GM19239 (cell line): ENCODE measurements at regions not wholly inside any gene's neighbourhood (a gene's known extent, or its start where the extent isn't known, plus 50 kb on each side); places are given as distances from the start of the nearest gene placed in this dataset.

Experiments
- DNase-seq: peaks from one replicate; pipeline ENCODE4 v3.0.0; 2011; ENCODE audit warnings: low spot score; ENCODE audit not compliant: insufficient read length
- FAIRE-seq: peaks from 2 replicates; lab custom pipeline; 2011; peaks lifted over from hg19 to GRCh38; lab: Jason Lieb, UNC

GRCh38 chr20:21583486-21584168 is 69.8 kb upstream of the NKX2-2 start:
- DNase-seq (no peak), FAIRE-seq (no peak)

DNA sequence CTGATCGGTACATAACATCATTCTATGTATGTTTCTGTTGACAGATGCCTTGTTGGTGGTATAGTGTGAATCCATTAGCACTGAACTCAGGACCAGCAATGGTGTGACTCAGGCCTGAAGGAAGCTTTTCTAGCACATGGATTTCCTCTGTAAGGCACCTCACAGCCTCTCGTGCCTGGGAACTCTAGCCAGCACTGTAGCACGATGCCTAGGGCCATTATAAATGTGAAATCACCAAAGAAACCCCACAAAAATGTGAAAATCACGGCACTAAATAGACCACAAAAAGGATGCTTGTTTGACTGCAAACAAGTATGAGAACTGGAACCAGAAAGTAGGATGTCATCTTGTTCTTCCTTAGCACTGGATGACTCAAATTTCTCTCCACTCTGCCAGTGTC is 63.7 kb upstream of the NKX2-2 start:
- no peak for FAIRE-seq
- DNase-seq, result no peak

DNA sequence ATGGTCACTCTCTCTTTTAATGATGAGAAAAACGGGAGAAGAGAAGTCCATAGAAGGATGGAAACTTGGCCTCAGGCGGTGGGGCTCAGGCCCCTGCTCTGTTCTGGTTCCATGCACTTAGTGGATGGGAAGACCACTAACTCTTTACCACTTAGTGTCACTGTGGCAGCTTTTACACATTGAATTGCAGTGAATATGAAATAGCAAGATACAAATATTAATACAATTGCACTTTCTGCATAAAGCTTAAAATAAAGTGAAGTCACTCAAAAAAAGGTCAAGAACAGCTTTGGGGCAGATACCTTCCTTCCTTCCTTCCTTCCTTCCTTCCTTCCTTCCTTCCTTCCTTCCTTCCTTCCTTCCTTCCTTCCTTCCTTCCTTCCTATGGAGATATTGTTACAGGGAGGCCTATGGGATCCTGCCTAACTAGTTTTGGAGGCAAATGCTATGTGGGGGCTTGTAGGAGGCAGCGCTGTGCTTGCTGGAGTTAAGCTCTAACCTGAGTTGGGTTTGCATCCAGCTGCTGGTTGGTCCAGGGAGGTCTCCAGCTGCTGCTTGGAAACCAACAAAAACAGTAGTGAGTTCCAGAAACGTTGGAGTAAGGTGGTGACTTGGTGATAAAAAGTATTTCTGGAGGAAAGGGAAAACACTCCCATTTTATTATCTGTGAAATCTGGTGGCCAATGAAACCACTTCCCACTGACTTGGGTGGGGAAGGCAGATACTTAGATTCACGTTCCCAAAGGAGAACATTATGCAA is 62.3 kb upstream of the NKX2-2 start:
- no peak for DNase-seq
- no peak for FAIRE-seq

GRCh38 chr20:21575167-21575566 is 61.3 kb upstream of the NKX2-2 start:
- DNase-seq (no peak), FAIRE-seq (no peak)

DNA sequence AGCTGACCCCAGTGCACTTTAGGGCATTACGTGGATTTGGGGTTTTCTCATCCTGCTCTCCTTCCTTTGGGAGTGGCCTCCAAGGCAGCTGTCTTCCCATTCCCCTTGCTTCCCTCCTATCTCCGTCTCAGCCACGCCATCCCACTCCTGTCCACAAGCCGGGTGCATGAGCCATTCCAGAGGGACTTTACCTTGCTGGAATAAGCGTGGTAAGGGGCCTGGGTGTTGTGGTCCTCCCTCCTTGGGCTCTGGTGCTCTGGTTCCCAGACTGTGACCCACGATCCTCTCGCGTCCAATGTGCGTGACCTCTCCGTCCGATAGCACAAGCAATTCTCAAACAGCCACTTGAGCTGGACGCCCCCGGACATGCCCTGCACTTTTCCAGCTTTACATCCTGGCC is 60.6 kb upstream of the NKX2-2 start:
- no peak for FAIRE-seq
- no peak for DNase-seq

DNA sequence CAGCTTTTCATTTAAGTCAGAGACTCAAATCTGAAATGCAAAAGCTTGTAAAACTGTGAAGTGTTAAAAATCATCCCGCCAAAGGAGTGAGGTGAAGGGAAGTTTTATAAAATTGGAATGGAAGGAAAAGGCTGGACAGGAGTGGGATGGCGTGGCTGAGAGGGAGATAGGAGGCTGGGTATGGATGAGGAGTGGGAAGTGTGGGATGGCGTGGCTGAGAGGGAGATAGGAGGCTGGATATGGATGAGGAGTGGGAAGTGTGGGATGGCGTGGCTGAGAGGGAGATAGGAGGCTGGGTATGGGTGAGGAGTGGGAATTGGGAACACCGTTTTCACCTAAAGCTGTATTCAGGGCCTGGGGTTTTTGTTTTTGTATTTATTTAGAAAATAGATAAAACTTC is 59.4 kb upstream of the NKX2-2 start:
- FAIRE-seq (no peak), DNase-seq (no peak)

- DNase-seq (no peak), FAIRE-seq (no peak)
These were observed 58.2 kb upstream of the NKX2-2 start for GRCh38 chr20:21571841-21572690.

DNA sequence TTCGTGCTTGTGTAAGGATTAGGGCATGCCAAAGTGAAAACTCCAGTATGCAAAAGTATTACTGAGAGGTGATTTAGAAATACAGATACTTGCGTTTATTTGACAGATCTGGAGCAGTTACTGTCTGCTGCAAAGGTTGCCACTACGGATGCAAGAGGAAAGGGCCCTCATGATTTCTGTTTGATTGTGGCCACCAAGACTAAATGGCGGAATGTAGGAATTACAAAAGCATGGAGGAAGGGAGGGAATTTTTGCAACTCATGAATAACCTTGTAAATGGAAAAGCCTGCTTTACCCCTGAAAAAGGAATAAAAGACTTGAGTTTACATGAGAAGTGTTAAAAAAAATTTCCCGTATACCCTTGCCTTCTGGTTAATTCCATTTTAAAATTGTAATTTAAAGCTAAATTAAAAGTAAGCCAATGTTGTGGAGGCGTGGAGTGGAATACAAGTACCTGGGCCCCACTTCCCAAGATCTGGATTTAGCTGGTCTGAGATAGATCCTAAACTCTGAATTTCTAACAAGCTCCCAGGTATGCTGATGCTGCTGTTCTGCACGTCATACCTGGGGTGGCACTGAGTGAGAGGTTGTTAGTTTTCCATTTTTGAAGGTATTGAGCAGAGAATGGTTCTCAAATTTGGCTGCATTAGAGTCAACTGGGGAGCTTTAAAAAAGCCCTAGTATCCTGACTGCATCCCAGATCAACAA is 56.6 kb upstream of the NKX2-2 start:
- no peak for DNase-seq
- no peak for FAIRE-seq

DNA sequence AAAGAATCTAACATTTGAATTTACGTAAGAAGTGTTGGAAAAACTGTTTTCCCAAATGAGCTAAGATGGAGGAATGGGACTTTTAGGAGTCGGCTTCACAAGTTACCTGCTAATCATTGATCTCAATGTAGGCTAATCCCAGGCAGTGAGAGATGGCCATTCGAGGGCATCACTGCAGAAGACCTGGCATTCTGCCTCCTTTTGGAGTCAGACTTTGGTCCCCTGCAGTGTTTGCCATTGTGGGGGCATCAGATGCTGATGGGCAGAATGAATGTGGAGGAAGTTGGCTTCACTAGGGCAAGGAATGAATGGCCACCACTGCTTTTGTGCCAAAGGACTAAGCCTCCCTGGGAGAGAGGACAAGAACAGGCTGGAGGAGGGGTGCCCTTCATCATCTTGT is 55.7 kb upstream of the NKX2-2 start:
- FAIRE-seq, result no peak
- DNase-seq, result no peak

- DNase-seq (no peak), FAIRE-seq (no peak)
These were observed 50.4 kb upstream of the NKX2-2 start for GRCh38 chr20:21564127-21564773.
